NCI-H2196 (cell line): ENCODE measurements at regions not wholly inside any gene's neighbourhood (a gene's known extent, or its start where the extent isn't known, plus 50 kb on each side); places are given as distances from the start of the nearest gene placed in this dataset.
"Not testable (repeated sequence)": the region's sequence is repeated elsewhere in the genome, so short reads cannot be mapped to it uniquely, and the experiment has no call there.

Source experiments
- DNase-seq: peaks from one replicate; lab custom pipeline; 2025; ENCODE audit not compliant: unreplicated experiment; lab: John Stamatoyannopoulos, UW

DNA sequence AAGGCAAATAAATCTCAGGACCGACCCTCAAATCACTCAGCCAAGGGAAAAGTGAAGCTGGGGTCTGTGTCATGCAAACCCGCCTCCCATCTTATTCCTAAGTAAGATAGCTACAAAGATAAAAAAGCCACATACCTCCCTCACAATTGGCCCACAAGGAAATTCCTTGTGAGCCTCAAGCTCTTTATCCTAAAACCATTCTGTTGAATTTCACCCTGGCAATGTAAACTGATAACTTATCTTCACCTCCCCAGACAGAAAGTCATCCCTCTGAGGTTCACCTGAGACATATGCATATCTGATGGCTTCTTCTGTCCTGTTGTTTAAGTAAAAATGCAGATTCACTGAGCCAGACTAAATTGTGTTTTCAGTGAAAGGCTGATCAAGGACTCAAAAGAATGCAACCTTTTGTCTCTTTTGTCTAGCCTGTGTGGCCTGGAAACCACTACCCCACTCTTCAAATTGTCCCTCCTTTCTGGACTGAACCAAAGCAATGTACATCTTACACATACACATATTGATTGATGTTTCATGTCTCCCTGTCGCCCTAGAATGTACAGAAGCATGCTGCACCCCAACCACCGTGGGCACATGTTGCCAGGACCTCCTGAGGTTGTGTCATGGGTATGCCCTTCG is 91.3 kb downstream of the MFAP3L start:
- no peak for DNase-seq

DNA sequence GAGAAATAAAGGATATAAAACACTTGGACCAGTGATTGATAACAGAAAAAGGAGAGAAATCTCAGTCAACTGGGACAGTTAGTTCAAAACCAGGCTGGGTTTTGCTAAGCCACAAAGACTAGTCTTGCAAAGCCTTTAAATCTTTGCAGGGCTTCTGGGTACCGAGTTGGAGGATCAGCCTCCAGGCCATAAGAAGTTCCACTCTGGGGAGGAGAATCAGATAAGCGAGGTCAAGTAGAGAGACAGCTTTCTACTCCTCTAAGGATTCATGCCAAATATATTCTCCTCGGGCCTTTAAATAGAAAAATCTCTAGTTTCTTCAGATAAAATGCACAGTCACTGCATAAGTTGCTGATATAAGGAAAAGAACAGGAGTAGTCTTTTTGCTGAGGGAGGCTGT is 92.7 kb downstream of the MFAP3L start:
- no peak for DNase-seq

GRCh38 chr4:169931964-169932363 is 94.2 kb downstream of the MFAP3L start:
- no peak for DNase-seq

DNA sequence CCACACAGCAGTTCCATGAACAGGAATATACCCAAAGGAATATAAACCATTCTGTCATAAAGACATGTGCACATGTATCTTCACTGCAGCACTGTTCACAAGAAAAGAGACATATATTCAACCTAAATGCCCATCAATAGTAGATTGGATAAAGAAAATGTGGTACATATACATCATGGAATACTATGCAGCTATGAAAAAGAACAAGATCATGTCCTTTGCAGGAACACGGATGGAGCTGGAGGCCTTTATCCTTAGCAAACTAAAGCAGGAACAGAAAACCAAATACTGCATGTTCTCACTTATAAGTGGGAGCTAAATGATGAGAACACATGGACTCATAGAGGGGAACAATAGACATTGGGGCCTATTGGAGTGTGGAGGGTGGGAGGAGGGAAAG is 95.4 kb downstream of the MFAP3L start:
- not testable (repeated sequence) for DNase-seq

DNA sequence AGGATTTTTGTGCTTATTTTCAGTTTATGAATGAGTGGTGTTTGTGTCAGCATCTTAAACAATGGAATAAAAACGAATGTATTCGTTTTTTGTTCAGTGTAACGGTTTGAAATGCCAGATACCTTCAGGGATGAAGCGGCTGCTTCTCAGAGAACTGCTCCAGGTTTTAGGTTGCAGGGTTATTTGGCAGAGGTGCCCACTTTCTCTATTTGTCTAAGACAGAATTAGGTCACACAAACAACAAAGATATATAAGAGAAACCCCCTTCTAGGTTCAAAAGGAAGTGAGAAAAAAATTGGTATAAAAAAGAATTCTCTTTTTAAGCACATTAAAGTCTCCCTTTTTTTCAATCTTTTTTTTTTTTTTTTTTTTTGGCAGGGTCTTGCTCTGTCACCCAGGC is 98.9 kb downstream of the MFAP3L start:
- no peak for DNase-seq

GRCh38 chr4:169925678-169926077 is 100.5 kb downstream of the MFAP3L start:
- no peak for DNase-seq

DNA sequence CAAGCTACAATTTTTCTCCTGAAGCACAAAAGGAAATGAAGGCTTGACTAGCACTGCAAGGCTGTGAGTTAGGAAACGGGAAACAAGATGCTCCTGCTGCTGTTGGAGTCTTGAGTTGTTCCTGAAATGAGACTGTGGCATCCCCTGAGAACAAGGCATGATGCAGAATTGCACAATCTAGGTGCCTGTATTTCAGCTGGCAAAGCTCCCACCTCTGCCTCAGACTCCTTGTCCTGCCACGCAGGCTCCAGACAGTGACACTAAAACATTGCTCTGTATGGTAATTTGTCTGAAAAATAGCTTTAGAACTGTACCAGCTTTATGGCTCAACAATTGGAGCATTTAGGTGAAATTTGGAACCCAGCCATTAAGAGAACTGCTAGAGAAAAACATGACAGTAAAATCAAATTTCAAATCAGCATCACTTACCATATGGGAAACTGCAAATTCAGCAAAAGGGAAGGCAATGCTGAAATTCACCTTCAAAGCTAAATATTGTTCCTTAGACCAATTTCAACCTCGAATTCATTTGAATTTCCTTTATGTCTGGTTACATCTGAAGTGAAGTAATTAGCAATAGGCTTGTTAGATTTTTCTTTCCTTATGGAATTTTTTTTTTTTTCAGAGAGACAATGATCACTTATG is 103.4 kb downstream of the MFAP3L start:
- no peak for DNase-seq

DNA sequence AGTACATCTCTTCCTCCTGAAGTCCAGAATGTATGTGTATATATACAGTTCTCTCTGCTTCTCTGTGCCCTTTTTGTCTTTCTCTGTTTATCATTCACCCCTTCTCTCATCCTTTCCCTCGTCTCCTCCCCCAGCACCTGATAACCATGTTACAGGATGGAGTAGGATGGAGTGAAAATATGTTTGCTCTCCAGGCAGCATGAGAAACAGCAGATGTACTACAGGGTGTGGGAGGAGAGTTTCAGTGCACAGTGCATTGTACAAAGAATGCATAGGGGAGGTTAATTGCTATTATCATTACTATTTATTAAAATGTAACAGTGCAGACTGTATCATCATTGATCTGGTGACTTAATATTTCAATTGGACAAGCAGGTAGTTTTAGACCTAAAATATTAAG is 104.5 kb downstream of the MFAP3L start:
- no peak for DNase-seq

DNA sequence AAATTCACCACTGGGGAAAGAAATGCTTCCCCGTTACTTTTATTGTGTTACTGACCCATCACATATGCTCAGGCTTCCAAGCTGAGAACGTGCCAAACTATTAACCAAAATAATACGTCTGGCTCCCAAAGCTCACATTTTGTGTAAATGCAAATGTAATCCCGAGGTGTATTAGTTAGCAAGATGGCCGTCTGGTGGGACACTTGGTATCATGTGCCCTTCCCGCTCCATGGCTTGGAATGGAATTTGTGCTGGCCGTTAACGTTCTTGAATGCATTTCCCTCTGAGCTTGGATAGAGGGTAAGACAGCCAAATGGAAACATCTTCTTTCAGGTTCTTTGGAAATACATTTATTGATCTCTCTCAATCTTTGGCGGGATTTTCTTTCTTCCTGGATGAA is 105.0 kb downstream of the MFAP3L start:
- DNase-seq: no peak

DNA sequence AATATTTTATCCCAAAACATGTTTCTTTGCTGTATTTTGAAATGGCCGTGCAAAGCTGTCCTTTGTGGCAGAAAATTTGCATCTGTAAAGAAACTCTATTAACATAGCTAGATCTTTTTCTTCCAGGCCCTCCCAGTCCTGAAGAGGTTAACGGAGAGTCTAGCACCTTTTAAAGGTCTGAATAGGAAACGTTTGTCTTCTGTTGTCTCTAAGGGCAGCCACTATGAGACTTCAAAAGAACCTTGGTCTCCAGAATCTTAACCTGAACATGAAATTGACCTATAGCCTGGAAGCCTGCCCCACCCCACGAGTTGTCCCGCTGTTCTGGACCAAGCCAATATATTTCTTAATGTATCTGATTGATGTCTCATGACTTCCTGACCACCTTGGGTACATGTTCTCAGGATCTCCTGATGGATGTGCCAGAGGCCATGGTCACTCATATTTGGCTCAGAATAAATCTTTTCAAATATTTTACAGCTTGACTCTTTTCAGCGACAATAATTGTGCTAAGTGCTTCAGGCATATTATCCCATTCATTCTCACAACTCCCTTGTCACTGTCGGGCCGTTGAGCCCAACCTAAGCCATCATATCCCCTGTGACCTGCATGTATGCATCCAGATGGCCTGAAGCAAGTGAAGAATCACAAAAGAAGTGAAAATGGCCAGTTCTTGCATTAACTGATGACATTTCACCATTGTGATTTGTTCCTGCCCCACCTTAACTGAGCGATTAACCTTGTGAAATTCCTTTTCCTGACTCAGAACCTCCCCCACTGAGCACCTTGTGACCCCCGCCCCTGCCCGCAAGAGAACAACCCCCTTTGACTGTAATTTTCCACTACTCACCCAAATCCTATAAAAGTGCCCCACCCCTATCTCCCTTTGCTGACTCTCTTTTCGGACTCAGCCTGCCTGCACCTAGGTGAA is 106.7 kb downstream of the MFAP3L start:
- DNase-seq: not testable (repeated sequence)

- DNase-seq: no peak
These were observed 110.7 kb downstream of the MFAP3L start for GRCh38 chr4:169915545-169915944.

GRCh38 chr4:169914866-169915265 is 111.3 kb downstream of the MFAP3L start:
- no peak for DNase-seq

- DNase-seq: no peak
These were observed 113.2 kb downstream of the MFAP3L start for GRCh38 chr4:169912996-169913395.

- no peak for DNase-seq
These were observed 116.3 kb downstream of the MFAP3L start for GRCh38 chr4:169909897-169910296.

- DNase-seq: no peak
These were observed 116.7 kb downstream of the MFAP3L start for GRCh38 chr4:169909479-169909878.

GRCh38 chr4:169907705-169908104 is 118.5 kb downstream of the MFAP3L start:
- no peak for DNase-seq

DNA sequence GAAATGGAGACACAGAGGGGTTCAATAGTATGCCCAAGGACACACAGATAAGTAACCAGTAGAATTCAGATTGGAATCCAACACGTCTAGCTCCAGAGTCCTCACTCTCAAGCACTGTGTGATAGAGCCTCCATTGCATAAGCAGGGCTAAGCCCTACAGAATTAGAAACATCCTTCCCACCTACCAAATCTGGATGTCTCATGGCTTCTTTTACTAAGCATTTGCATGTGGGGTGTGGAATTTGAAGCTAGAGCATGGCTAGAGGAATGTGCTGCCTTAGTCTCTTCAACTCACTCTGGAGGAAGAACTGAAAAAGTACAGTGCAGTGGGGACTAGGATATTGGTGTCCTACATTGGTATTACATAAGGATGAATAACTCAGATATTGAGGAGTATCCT is 119.4 kb downstream of the MFAP3L start:
- no peak for DNase-seq

DNA sequence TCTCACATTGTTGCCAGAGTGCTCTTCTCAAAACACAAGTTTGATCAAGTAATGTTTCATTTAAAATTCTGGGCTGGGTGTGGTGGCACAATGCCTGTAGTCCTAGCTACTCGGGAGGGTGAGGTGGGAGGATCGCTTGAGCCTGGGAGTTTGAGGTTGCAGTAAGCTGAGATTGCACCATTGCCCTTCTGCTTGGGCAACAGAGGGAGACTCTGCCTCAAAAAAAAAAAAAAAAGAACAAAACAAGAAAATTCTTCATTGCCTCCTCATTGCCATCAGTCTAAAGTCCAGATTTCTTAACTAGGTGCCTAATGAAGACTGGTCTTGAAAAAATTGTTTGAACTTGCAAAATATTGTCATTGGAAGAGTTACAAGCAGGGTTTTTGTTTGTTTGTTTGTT is 120.1 kb downstream of the MFAP3L start:
- no peak for DNase-seq

- DNase-seq: no peak
These were observed 123.4 kb downstream of the MFAP3L start for GRCh38 chr4:169902658-169903345.

- no peak for DNase-seq
These were observed 125.9 kb downstream of the MFAP3L start for GRCh38 chr4:169900241-169900845.

DNA sequence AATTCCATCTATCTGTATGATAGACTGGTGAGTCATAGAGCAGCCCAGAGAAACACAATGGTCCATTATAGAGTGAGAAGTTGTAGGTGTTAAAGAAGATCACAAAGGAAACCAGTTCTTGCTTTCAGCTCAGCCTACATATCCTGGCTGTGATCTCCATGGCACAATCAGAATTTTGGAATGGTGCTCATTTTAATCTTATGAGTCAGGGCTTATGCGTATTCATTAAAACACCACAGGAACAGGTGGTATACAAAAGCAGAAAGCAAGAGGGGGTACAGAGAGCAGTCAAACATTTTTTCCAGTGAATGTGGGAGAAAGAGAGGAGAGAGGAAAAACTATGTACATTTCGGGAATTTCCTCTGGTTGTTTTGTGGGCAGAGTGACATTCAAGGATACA is 126.9 kb downstream of the MFAP3L start:
- DNase-seq: no peak
